Testis (tissue), 2 donors: ENCODE measurements at regions not wholly inside any gene's neighbourhood (a gene's known extent, or its start where the extent isn't known, plus 50 kb on each side); places are given as distances from the start of the nearest gene placed in this dataset.

ENCODE experiments used
- DNase-seq: peaks from one replicate; pipeline ENCODE4 v3.0.0-alpha.2; 2019
- H3K27ac ChIP-seq, 2 donors: fragments of 200-600 bp; sonication (generic); one replicate each; pipeline ENCODE4 v1.5.1; 2019
- H3K27me3 ChIP-seq: fragments of 200-600 bp; sonication (generic); one replicate; pipeline ENCODE4 v1.5.1; 2019
- H3K36me3 ChIP-seq: fragments of 200-600 bp; sonication (generic); one replicate; pipeline ENCODE4 v1.5.1; 2017; ENCODE audit warnings: low read depth; ENCODE audit errors: missing control alignments
- H3K4me1 ChIP-seq: fragments of 200-600 bp; sonication (generic); one replicate; pipeline ENCODE4 v1.5.1; 2019
- H3K4me3 ChIP-seq, 2 donors: fragments of 200-600 bp; sonication (generic); one replicate each; pipeline ENCODE4 v1.5.1; 2017 to 2019
- H3K9me3 ChIP-seq: fragments of 200-600 bp; sonication (generic); one replicate; pipeline ENCODE4 v1.5.1; 2017
- CTCF ChIP-seq, 3 experiments: fragments of 450-650 bp in 2 of 3; fragments of 200-600 bp in 1 of 3; sonication (generic) in 1 of 3; IDR thresholded peaks; one replicate each; pipeline ENCODE4 v1.5.1; 2016 to 2019; ENCODE audit warnings: antibody characterized with exemption in 3 of 3, mild to moderate bottlenecking in 2 of 3, moderate library complexity in 1 of 3
- POLR2A ChIP-seq: fragments of 450-650 bp; IDR thresholded peaks from one replicate; pipeline ENCODE4 v1.6.1; 2017; ENCODE audit warnings: antibody characterized with exemption, mild to moderate bottlenecking, moderate library complexity
- WGBS, 2 donors: methylation state at CpG; one replicate each; pipeline ENCODE4 v1.1.5; 2018; 5-methylcytosine and 5-hydroxymethylcytosine counted together
- intact Hi-C: fragments of 100-400 bp; cut with DNase I; formaldehyde crosslinking; loops from one replicate; pipeline ENCODE4 v1.15.1; 2023; ENCODE audit warnings: low total_unique reads

DNA sequence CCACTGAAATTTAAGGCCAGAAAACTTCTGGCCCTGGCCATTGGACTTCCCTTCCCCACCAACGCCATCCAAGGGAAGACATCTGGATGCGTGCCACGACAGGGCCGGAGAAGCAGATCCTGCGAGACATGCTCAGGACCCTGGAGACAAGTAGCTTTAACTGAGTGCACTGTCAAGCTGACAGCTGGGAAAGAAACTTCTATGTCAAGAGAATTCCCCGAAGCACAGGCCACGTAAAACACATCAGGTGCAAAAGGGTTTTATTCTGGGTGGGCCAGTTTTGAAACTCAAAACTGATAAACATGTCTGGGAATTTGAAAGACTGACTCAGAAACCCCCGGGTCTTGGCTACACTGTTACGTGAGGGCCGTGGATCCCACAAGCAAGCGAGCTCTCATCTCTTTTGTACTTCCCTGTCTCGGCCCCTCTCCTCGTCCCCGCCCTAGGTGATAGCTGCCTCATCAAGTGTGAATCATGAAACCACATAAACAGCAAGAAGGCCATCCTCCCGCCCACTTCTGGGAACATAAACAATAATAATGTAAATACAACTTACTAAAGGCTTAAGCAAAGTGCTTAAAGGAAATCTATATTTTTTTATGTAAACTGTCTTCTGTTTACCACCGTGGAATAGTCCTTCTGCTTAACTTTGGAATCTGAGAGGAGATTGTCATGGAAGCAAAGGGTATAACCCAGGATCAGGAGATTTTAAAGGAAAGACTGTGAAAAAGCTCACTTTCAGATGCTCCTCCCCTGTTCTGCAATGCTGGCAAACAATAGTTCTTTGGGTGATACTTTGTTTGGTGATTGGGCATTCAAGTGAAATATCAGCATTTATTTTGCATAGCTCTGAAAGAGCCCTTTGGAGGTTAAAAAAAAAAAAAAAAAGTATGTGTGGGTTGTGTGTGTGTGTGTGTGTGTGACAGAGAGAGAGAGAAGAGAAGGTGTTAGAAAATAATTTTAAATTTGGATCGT, 406.0 kb upstream of the MAF start:
- Histone ChIP-seq H3K9me3 (no peaks in the 10 kb centered on the region), H3K27ac (no peak overlapping the region), H3K4me1 (peaks cover 3% of the 10 kb centered on the region), H3K36me3 (no peaks in the 10 kb centered on the region), H3K4me3 (no peak overlapping the region), H3K27me3 (no peaks in the 10 kb centered on the region)
- TF ChIP-seq CTCF (IDR thresholded peaks at IDR 0.05) (no peak), POLR2A (no peak)
- intact Hi-C loops = no loop called here
- DNase-seq = no peak
- WGBS, 2 donors = 72 to 73% methylated on average over 17 of the region's 17 CpGs

- intact Hi-C loops = no loop called here
- Histone ChIP-seq H3K27ac (no peak overlapping the region), H3K36me3 (no peaks in the 10 kb centered on the region), H3K4me1 (peaks cover 3% of the 10 kb centered on the region), H3K27me3 (no peaks in the 10 kb centered on the region), H3K4me3 (no peak overlapping the region), H3K9me3 (no peaks in the 10 kb centered on the region)
- TF ChIP-seq CTCF (IDR thresholded peaks at IDR 0.05) (no peak), POLR2A (no peak)
- 85 to 95% methylated on average over 6 of the region's 6 CpGs for WGBS, 2 donors
- DNase-seq = no peak
These were observed 403.6 kb upstream of the MAF start for GRCh38 chr16:80004113-80004512.

- TF ChIP-seq POLR2A = no peak
- TF ChIP-seq CTCF (IDR thresholded peaks at IDR 0.05) = no peak
- Histone ChIP-seq H3K4me1 (peaks cover 3% of the 10 kb centered on the region), H3K27ac (no peak overlapping the region), H3K4me3 (no peak overlapping the region), H3K9me3 (no peaks in the 10 kb centered on the region), H3K27me3 (no peaks in the 10 kb centered on the region), H3K36me3 (no peaks in the 10 kb centered on the region)
- intact Hi-C loops = no loop called here
- no peak for DNase-seq
- WGBS, 2 donors = 95 to 97% methylated on average over 2 of the region's 2 CpGs
These were observed 401.7 kb upstream of the MAF start for GRCh38 chr16:80002261-80002660.

DNA sequence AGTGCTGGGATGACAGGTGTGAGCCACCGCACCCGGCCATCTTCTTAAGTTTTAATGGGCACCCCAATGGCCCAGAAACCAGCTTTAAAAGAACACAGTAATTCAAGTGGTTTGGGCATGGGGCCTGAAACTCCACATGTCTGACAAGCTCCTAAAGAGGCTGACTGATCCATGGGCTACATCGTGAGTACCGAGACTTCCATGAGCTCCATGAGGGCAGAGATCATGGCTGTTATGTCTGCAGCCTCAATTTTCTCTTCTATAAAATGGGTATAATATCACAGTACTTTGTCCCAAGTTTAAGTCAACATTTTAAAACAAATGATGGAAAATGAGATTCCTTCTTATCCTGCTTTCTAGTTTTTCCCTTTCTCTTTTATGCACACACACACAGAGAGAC, 397.6 kb upstream of the MAF start:
- no peaks in the 10 kb centered on the region for H3K9me3 ChIP-seq
- H3K36me3 ChIP-seq = no peaks in the 10 kb centered on the region
- no peak overlapping the region for H3K27ac ChIP-seq
- TF ChIP-seq CTCF (IDR thresholded peaks at IDR 0.05) (no peak), POLR2A (no peak)
- H3K4me3 ChIP-seq = no peak overlapping the region
- no peak for DNase-seq
- H3K4me1 ChIP-seq = no peaks in the 10 kb centered on the region
- 94 to 99% methylated on average over 4 of the region's 4 CpGs for WGBS, 2 donors
- intact Hi-C loops = no loop called here
- H3K27me3 ChIP-seq = no peaks in the 10 kb centered on the region

GRCh38 chr16:79997257-79997656, 396.7 kb upstream of the MAF start:
- intact Hi-C loops = no loop called here
- Histone ChIP-seq H3K4me1 (no peaks in the 10 kb centered on the region), H3K36me3 (no peaks in the 10 kb centered on the region), H3K9me3 (no peaks in the 10 kb centered on the region), H3K4me3 (no peak overlapping the region), H3K27ac (no peak overlapping the region), H3K27me3 (no peaks in the 10 kb centered on the region)
- WGBS, 2 donors = 80 to 81% methylated on average over 6 of the region's 6 CpGs
- peak; percentile 43 for DNase-seq
- TF ChIP-seq POLR2A (no peak), CTCF (IDR thresholded peaks at IDR 0.05) (peak; percentile 5 to 44 (median 10))
